Left ventricle myocardium inferior (tissue), 1 donor: ENCODE measurements at regions not wholly inside any gene's neighbourhood (a gene's known extent, or its start where the extent isn't known, plus 50 kb on each side); places are given as distances from the start of the nearest gene placed in this dataset.

Experiments used
- DNase-seq: peaks from one replicate; pipeline ENCODE4 v3.0.0-alpha.2; 2020
- H3K27ac ChIP-seq: fragments of 200-600 bp; replicated peaks from 2 replicates; pipeline ENCODE4 v1.8.0; 2021
- H3K27me3 ChIP-seq: fragments of 200-600 bp; 2 replicates; pipeline ENCODE4 v1.8.0; 2021; ENCODE audit warnings: low read depth
- H3K36me3 ChIP-seq: fragments of 200-600 bp; 2 replicates; pipeline ENCODE4 v1.8.0; 2021
- H3K4me1 ChIP-seq: fragments of 200-600 bp; 2 replicates; pipeline ENCODE4 v1.8.0; 2021
- H3K4me3 ChIP-seq: fragments of 200-600 bp; 2 replicates; pipeline ENCODE4 v1.8.0; 2021; ENCODE audit warnings: mild to moderate bottlenecking, moderate library complexity
- H3K9me3 ChIP-seq: fragments of 200-600 bp; replicated peaks from 2 replicates; pipeline ENCODE4 v1.8.0; 2021
- intact Hi-C: fragments of 100-400 bp; cut with micrococcal nuclease; formaldehyde crosslinking; loops from one replicate; pipeline ENCODE4 v1.11.0; 2022
- TF ChIP-seq, protein P1 (sequence below): fragments of 200-600 bp; IDR thresholded peaks from 2 replicates; pipeline ENCODE4 v1.8.0; 2021; ENCODE audit warnings: antibody characterized with exemption, mild to moderate bottlenecking, borderline replicate concordance
- donor health status: DM: no; HTN: yes; CAD: no; lungs with severe emphysema.

DNA sequence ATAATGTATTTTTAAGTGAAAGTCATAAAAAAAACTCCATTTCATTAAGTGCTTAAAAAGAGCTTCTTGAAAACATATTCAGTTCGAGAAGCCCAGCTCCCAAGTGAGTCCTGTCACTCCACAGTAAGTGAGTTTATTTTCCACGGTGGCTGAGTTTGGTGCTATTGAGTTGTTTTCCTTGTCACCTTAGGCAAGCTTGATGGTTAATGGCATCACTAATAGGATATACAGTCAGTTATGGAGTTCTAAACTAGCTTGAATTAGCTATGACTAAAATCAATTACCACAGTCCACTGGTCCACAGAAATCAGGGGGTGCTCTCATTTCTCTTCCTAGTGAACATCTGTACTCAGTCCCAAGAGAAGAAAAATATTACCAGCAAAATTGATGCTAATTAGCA lies 1526.2 kb upstream of the IGFBP7 start:
- TF ChIP-seq, protein P1, sequence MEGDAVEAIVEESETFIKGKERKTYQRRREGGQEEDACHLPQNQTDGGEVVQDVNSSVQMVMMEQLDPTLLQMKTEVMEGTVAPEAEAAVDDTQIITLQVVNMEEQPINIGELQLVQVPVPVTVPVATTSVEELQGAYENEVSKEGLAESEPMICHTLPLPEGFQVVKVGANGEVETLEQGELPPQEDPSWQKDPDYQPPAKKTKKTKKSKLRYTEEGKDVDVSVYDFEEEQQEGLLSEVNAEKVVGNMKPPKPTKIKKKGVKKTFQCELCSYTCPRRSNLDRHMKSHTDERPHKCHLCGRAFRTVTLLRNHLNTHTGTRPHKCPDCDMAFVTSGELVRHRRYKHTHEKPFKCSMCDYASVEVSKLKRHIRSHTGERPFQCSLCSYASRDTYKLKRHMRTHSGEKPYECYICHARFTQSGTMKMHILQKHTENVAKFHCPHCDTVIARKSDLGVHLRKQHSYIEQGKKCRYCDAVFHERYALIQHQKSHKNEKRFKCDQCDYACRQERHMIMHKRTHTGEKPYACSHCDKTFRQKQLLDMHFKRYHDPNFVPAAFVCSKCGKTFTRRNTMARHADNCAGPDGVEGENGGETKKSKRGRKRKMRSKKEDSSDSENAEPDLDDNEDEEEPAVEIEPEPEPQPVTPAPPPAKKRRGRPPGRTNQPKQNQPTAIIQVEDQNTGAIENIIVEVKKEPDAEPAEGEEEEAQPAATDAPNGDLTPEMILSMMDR = no peak
- intact Hi-C loops = no loop called here
- DNase-seq = no peak

DNA sequence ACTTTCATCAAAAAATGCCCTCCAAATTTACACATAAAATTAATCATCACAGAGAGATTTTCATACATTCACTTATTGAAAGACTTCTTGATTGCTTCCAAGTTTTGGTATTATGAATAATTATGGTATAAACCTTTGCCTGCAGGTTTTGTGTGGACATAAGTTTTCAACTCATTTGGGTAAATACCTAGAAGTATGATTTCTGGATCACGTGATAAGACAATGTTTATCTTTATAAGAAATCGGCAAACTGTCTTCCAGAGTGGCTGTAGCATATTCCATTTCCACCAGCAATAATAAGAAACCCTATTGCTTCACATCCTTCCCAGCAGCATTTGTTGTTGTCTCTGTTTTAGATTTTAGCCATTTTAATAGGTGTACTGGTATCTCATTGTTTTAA lies 1507.0 kb upstream of the IGFBP7 start:
- intact Hi-C loops = no loop called here
- TF ChIP-seq, protein P1 = no peak
- no peak for DNase-seq
- Histone ChIP-seq H3K27me3 (no peaks in the 10 kb centered on the region), H3K9me3 (peaks cover 13% of the 10 kb centered on the region), H3K4me3 (no peak overlapping the region), H3K4me1 (no peaks in the 10 kb centered on the region), H3K36me3 (no peaks in the 10 kb centered on the region), H3K27ac (no peak overlapping the region)

More for the DNA sequence above, 1526.2 kb upstream of the IGFBP7 start:
- Histone ChIP-seq H3K27ac (no peak overlapping the region), H3K4me3 (no peak overlapping the region), H3K9me3 (peaks cover 3% of the 10 kb centered on the region), H3K4me1 (no peaks in the 10 kb centered on the region), H3K27me3 (no peaks in the 10 kb centered on the region), H3K36me3 (no peaks in the 10 kb centered on the region)

DNA sequence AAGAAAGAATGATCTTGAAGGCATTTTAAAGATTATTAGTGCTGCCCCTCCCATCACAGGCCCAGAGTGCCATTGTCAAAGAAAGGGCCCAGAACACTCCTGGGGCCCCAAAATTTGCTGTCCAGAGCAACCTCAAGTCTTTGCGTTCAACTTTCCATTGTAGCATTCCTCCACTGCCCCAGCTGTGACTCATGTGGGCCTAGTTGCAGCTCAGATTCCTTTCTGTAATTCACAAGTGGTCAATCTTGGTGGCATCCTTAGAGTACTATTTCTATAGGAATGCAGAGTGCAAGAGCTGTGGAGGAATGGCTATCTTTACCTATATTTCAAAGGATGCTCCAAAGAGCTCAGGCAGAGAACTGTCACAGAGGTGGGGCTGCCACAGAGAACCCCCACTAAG lies 1500.8 kb upstream of the IGFBP7 start:
- no peak for DNase-seq
- Histone ChIP-seq H3K27me3 (no peaks in the 10 kb centered on the region), H3K9me3 (no peaks in the 10 kb centered on the region), H3K4me3 (no peak overlapping the region), H3K36me3 (no peaks in the 10 kb centered on the region), H3K27ac (no peak overlapping the region), H3K4me1 (no peaks in the 10 kb centered on the region)
- TF ChIP-seq, protein P1 = no peak
- intact Hi-C loops = no loop called here

DNA sequence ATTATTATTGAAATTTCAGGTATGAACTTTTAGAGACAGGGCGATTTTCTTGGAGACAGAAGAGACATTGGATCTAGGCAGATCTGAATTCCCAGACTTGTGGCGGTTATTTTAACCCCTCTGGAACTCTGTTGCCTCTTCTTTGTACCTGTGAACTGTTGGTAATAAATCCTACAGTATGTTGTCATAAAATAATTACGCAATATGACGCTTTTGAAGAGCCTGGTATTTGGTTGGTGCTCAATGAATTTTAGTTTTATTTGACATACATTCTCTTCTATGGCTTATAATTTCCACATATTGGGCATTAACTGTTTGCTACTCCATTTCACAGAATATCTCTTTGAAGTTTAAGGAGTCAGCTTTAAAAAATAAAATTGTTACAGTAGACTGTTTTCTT lies 1496.1 kb upstream of the IGFBP7 start:
- H3K36me3 ChIP-seq = no peaks in the 10 kb centered on the region
- no peak for DNase-seq
- H3K4me1 ChIP-seq = no peaks in the 10 kb centered on the region
- H3K9me3 ChIP-seq = no peaks in the 10 kb centered on the region
- H3K27ac ChIP-seq = no peak overlapping the region
- TF ChIP-seq, protein P1 = no peak
- H3K4me3 ChIP-seq = no peak overlapping the region
- H3K27me3 ChIP-seq = no peaks in the 10 kb centered on the region
- intact Hi-C loops = no loop called here

DNA sequence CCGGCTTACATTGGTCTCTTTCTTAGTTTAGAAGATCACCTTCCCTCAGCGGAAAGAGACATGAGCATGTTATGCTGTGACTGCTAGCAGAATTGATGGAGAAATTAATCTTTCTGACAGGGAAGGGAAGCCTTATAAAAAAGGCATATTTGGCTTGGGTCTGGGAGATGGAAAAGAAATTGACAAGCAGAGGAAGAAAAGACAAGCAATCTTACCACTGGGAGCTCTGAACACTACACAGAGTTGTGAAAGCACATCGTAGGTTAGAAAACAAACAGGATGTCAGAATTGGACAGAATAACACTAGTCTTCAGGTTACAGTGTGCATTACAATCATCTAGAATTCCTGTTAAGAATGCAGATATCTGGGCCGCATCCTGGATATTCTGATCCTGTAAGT lies 1493.8 kb upstream of the IGFBP7 start:
- Histone ChIP-seq H3K4me1 (no peaks in the 10 kb centered on the region), H3K27me3 (no peaks in the 10 kb centered on the region), H3K36me3 (no peaks in the 10 kb centered on the region), H3K4me3 (no peak overlapping the region), H3K27ac (no peak overlapping the region), H3K9me3 (no peaks in the 10 kb centered on the region)
- TF ChIP-seq, protein P1 = no peak
- DNase-seq = no peak
- intact Hi-C loops = no loop called here
